ENCODE measurements at regions not wholly inside any gene's neighbourhood (a gene's known extent, or its start where the extent isn't known, plus 50 kb on each side); places are given as distances from the start of the nearest gene placed in this dataset.

GRCh38 chrX:148441387-148441786 is 59.0 kb upstream of the AFF2 start:
- Histone ChIP-seq H3K36me3 (ENCODE audit: insufficient read depth, insufficient read length, low read length) (no peaks in the 10 kb centered on the region), H3K27me3 (ENCODE audit: insufficient read depth, insufficient read length) (peaks cover 7% of the 10 kb centered on the region), H3K4me1 (ENCODE audit: insufficient read depth, insufficient read length) (no peaks in the 10 kb centered on the region), H3K9me3 (ENCODE audit: insufficient read depth, low read length) (no peaks in the 10 kb centered on the region), H3K4me3 (ENCODE audit: insufficient read length, low read depth) (no peak overlapping the region), H3K9ac (ENCODE audit: insufficient read length, low read depth) (no peak overlapping the region)
- no peak for TF ChIP-seq ZNF274 (IDR thresholded peaks at IDR 0.05; ENCODE audit: low read depth, low read length)
- TF ChIP-seq YY1 (IDR thresholded peaks at IDR 0.05; ENCODE audit: insufficient read depth, insufficient read length): no peak
- TF ChIP-seq SUZ12 (IDR thresholded peaks at IDR 0.05; ENCODE audit: extremely low read depth, insufficient read depth, insufficient read length): no peak
- peak; percentile 52 for DNase-seq (ENCODE audit: low read depth, low spot score)

GRCh38 chrX:148443216-148443615 is 57.2 kb upstream of the AFF2 start:
- Histone ChIP-seq H3K9ac (ENCODE audit: insufficient read length, low read depth) (no peak overlapping the region), H3K4me1 (ENCODE audit: insufficient read depth, insufficient read length) (no peaks in the 10 kb centered on the region), H3K4me3 (ENCODE audit: insufficient read length, low read depth) (no peak overlapping the region), H3K27me3 (ENCODE audit: insufficient read depth, insufficient read length) (peaks cover 7% of the 10 kb centered on the region), H3K9me3 (ENCODE audit: insufficient read depth, low read length) (no peaks in the 10 kb centered on the region), H3K36me3 (ENCODE audit: insufficient read depth, insufficient read length, low read length) (no peaks in the 10 kb centered on the region)
- TF ChIP-seq SUZ12 (IDR thresholded peaks at IDR 0.05; ENCODE audit: extremely low read depth, insufficient read depth, insufficient read length): no peak
- no peak for TF ChIP-seq YY1 (IDR thresholded peaks at IDR 0.05; ENCODE audit: insufficient read depth, insufficient read length)
- no peak for TF ChIP-seq ZNF274 (IDR thresholded peaks at IDR 0.05; ENCODE audit: low read depth, low read length)
- DNase-seq (ENCODE audit: low read depth, low spot score): no peak

GRCh38 chrX:148448686-148449085 is 51.7 kb upstream of the AFF2 start:
- Histone ChIP-seq H3K4me3 (ENCODE audit: insufficient read length, low read depth) (no peak overlapping the region), H3K36me3 (ENCODE audit: insufficient read depth, insufficient read length, low read length) (no peaks in the 10 kb centered on the region), H3K9me3 (ENCODE audit: insufficient read depth, low read length) (no peaks in the 10 kb centered on the region), H3K9ac (ENCODE audit: insufficient read length, low read depth) (no peak overlapping the region), H3K27me3 (ENCODE audit: insufficient read depth, insufficient read length) (no peaks in the 10 kb centered on the region), H3K4me1 (ENCODE audit: insufficient read depth, insufficient read length) (no peaks in the 10 kb centered on the region)
- no peak for DNase-seq (ENCODE audit: low read depth, low spot score)
- TF ChIP-seq SUZ12 (IDR thresholded peaks at IDR 0.05; ENCODE audit: extremely low read depth, insufficient read depth, insufficient read length) (no peak), ZNF274 (IDR thresholded peaks at IDR 0.05; ENCODE audit: low read depth, low read length) (no peak), YY1 (IDR thresholded peaks at IDR 0.05; ENCODE audit: insufficient read depth, insufficient read length) (no peak)
